Transverse colon (tissue), 4 donors: ENCODE measurements at regions not wholly inside any gene's neighbourhood (a gene's known extent, or its start where the extent isn't known, plus 50 kb on each side); places are given as distances from the start of the nearest gene placed in this dataset.

Experiments used
- CTCF ChIP-seq, 5 experiments: fragments of 200-600 bp in 3 of 5; fragments of 450-650 bp in 2 of 5; sonication (generic) in 3 of 5; IDR thresholded peaks; 1 replicate in 2 of 5; 2 replicates in 3 of 5; pipeline ENCODE4 v1.5.1; 2016 to 2017; ENCODE audit warnings: antibody characterized with exemption in 5 of 5, inconsistent platforms in 3 of 5, mild to moderate bottlenecking in 2 of 5, moderate library complexity in 1 of 5
- EP300 ChIP-seq: sonication (generic); formaldehyde crosslinking; IDR thresholded peaks from one replicate; pipeline ENCODE4 v1.6.1; 2017; ENCODE audit warnings: antibody characterized with exemption, low read depth
- POLR2A ChIP-seq: fragments of 450-650 bp; IDR thresholded peaks from one replicate; pipeline ENCODE4 v1.6.1; 2016; ENCODE audit warnings: antibody characterized with exemption, mild to moderate bottlenecking, moderate library complexity
- POLR2AphosphoS5 ChIP-seq, 3 donors: sonication (generic); formaldehyde crosslinking; IDR thresholded peaks; one replicate each; pipeline ENCODE4 v1.6.1; 2016; ENCODE audit warnings: antibody characterized with exemption in 3 of 3

- no peak for TF ChIP-seq CTCF (IDR thresholded peaks at IDR 0.05)
- TF ChIP-seq POLR2A, result no peak
- TF ChIP-seq EP300, result no peak
- no peak for TF ChIP-seq POLR2AphosphoS5 (IDR thresholded peaks at IDR 0.05)
These were observed 649.3 kb upstream of the SOX11 start for GRCh38 chr2:5042666-5043440.
